NCI-H524 treated with DMSO at 0.1 percent for 48 hours (cell line): ENCODE measurements at regions not wholly inside any gene's neighbourhood (a gene's known extent, or its start where the extent isn't known, plus 50 kb on each side); places are given as distances from the start of the nearest gene placed in this dataset.
"Not testable (repeated sequence)": the region's sequence is repeated elsewhere in the genome, so short reads cannot be mapped to it uniquely, and the experiment has no call there.

Source experiments
- DNase-seq: peaks from one replicate; lab custom pipeline; 2025; lab: John Stamatoyannopoulos, UW

GRCh38 chr6:137933696-137934095 lies 66.6 kb downstream of the TNFAIP3 start:
- no peak for DNase-seq

DNA sequence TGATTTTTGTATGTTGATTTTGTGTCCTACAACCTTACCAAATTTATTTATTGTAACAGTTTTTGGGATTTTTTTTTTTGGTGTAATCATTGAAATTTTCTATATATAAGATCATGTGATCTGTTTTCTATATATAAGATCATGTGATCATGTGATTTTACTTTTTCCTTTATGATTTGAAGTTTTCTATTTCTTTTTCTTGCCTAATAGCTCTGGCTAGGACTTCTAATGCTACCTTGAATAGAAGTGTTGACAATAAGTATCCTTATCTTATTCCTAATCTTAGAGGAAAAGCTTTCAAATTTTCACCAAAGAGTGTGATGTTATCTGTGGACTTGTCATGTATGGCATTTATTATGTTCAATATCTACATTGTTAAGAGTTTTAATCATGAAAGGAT lies 69.7 kb downstream of the TNFAIP3 start:
- DNase-seq: no peak

DNA sequence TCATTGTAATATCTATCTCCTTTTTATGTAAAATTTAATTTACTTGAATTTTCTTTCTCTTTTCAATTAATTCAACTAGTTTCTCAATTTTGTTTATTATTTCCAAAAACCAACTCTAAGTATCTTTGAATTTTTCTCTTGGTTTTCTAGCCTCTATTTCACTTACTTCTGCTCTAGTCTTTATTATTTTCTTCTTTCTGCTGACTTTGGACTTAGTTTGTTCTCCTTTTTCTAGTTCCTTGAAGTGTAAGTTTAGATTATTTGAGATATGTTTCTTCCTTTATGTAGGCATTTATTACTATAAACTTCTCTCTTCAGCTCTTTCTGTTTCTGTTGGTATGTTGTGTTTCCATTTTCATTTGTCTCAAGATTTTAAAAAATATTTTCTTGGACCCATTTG lies 70.8 kb downstream of the TNFAIP3 start:
- DNase-seq: no peak

- DNase-seq: no peak
These were observed 71.8 kb downstream of the TNFAIP3 start for GRCh38 chr6:137938770-137939379.

GRCh38 chr6:137941995-137942394 lies 74.9 kb downstream of the TNFAIP3 start:
- DNase-seq: no peak

DNA sequence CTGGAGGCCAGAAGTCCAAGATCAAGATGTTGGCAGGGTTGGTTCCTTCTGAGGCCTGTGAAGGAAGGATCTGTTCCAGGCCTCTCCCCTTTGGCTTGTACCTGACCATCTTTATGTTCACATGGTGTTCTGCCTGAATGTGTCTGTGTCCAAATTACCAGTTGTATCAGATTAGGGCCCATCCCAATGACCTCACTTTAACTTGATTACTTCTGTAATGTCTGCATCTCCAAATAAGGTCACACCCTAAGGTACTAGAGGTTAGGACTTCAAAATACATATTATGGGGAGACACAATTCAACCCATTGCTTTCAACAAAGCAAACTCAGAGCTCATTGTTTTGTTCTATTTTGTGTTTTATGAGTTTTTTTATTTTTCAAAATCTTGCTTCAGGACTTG lies 75.7 kb downstream of the TNFAIP3 start:
- no peak for DNase-seq

- DNase-seq: not testable (repeated sequence)
These were observed 77.3 kb downstream of the TNFAIP3 start for GRCh38 chr6:137944381-137944780.

DNA sequence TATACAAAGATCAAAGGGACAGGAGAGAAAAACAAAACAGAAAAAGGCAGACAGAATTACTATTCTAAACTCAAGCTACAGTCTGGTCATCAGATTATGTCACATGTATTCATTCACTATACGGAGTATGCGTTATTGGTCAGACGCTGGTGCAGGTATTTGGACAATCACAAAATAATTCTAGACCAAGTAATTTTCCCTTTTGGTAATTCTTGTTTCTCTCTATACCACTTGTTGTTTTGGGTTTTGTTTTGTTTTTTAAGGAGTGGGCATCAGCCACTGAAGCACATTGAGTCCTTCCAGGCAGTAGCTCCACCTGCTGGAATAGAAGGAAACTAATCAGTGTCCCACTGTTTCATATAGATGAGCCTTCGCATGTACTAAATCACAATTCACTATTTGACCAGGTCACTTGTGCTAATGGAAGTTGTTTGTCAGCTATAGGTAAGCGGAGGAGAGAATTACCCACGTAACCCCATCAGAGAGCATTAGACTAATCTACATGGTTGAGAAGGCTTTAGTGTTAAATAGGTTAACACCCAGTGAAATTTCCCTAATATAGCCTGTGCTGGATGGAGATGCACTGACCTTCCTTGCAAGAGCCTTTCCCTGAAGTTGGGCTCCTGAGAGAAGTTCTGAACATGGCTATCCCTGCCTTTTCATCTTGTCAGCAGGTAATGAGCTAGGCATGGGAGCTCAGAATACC lies 77.9 kb downstream of the TNFAIP3 start:
- no peak for DNase-seq

DNA sequence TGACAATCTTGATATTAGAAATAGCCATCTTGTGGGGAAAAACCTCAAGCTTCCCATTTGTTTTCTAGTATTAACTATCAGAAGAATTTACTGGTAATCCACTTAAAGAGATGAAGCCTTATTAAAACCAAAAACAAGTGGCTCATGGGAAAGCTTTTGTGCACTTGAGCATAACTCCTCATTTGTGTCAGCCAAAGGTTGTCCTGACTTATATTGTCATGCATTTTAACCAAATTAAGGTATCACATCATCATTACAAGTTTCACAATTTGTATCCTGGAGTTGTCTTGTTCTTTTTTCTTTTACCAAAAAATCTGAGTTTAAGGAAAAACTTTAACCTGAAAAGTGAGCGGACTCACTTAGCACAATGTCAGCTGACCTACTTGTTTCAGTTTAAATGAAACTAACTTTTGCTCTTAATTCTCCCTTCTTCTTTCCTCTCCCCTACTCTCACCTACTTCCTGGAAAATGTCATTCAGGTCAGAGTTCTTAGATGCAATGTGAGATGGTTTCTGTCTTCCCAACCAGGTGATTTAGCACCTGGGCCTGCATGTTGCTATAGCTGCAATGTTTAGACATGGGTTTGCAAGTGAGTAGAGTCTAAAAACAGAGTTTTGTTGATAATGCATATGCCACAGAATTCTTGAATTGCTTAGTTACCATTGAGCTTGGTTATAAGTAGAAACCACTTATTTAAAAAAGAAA lies 82.8 kb downstream of the TNFAIP3 start:
- no peak for DNase-seq

GRCh38 chr6:137950581-137950980 lies 83.5 kb downstream of the TNFAIP3 start:
- DNase-seq: no peak

DNA sequence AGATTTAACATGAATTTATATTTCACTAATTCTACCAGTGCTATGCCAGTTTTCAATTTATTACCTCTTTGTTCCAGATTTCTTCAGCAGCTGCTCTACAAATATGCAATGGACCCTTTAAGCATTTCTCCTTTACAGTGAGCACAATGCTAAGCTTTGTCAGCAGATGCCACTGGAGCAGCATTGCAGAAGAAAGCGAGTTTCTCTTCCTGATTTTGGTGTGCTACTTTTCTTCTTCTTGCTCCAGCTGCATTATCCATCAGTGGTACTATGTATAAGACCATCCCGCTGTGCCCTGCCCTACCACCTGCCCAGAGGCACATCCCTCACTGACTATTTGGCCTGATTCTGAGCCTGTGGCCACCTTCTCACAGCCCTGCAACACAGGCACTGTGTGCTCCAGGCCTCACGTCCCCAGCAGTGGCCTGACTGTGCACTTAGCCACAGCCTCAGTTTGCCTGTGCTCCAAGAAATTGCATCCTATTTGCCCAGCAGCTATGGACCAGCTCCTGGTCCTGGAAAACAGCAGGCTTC lies 84.1 kb downstream of the TNFAIP3 start:
- DNase-seq: no peak

DNA sequence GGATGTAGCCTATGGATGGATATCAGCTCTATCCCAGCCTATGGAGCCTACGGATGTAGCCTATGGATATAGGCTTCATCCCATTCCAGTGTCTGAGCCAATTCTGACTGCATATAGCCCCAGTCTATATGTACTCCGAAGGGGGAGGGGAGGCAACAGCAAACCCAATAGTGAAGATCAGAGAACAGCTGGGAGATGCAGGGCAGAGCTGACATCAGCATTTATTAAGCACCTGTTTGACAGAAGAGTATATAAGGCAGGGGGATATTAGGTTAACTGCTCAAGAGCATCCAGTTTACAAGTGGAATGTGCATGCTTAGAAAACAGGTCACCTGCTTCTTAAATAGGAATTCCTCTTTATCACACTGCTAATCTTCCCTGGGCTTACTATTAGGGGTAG lies 85.2 kb downstream of the TNFAIP3 start:
- DNase-seq: peak; percentile 14

DNA sequence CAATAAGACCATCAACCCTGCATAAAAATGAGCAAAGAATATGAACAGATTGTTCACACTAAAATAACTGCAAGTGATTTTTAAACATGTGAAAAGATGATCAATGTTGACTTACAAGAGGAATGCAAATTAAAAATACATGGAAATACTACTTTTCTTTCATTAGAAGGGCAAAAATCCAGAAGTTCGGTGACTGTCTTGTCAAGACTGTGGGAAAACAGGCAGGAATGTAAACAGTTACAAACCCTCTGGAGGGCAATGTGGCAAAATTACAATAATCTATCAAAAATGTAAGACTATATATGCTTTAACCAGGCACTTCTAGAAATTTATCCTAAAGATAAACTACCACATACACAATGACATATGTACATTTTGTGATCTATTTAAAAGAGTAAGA lies 86.7 kb downstream of the TNFAIP3 start:
- no peak for DNase-seq

GRCh38 chr6:137954253-137954652 lies 87.2 kb downstream of the TNFAIP3 start:
- no peak for DNase-seq

GRCh38 chr6:137956098-137956488 lies 89.0 kb downstream of the TNFAIP3 start:
- DNase-seq: no peak

GRCh38 chr6:137957471-137957870 lies 90.4 kb downstream of the TNFAIP3 start:
- DNase-seq: no peak

GRCh38 chr6:137958811-137959565 lies 91.9 kb downstream of the TNFAIP3 start:
- no peak for DNase-seq

DNA sequence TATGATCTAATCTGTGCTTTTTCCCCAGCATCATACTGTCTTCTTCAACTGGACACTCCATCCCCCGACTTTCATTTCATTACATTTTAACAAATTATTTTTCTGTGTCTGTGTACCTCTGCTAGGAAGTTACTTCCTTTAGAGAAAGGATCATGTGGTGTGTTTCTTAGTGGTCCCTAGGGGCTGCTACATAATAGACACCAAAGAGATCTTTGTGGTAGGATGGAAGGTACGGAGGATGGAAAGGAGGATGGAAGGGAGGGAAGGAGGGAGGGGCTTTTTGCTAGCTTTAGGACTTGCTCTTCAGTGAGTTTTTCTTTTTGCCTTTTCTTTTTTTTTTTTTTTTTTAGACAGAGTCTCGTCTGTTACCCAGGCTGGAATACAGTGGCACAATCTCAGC lies 95.7 kb downstream of the TNFAIP3 start:
- DNase-seq: no peak

- DNase-seq: no peak
These were observed 97.8 kb downstream of the TNFAIP3 start for GRCh38 chr6:137964876-137965275.

DNA sequence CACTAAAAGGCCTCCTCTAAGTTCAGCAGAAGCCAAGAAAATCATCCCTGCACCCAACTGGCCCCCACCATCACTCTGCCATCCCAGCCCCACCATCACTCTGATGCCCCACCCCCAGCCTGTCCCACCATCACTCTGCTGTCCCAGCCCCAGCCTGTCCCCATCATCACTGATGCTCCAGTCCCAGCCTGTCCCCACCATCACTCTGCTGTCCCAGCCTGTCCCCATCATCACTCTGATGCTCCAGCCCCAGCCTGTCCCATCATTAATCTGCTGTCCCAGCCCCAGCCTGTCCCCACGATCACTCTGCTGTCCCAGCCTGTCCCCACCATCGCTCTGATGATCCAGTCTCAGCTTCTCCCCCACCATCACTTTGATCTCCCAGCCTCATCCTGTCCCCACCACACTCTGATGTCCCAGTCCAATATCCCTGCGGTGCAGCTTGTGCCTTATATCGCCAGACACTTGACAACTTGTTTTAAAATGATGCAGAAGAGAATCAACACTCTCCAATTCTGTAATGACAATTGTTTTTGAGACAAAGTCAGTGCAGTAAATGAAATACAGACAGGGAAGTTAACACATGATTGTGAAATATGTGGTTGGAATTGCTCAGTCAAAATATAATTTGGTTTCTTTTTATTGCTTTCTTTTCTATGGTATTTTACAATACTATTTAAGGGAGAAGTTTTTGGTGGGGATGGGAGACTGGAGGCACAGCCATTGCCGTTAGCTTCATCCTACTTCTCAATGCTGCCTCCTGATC lies 100.8 kb downstream of the TNFAIP3 start:
- no peak for DNase-seq

DNA sequence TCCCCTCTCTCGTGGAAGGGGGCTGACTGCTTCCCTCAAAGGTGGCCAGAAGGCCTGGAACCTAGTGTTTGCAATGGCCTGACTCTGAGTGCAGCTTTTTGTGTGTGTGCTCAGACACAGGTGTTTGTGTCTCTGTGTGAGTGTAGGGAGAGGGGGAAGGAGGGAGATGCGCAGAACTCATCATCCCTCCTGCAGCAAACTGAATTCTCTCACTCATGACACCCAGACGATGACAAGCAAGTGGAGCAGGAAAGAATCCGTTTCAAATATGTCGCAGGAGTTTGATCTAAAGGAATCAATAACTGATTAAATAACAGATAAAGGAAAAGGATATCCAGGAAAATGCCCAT lies 101.4 kb downstream of the TNFAIP3 start:
- no peak for DNase-seq

GRCh38 chr6:137968901-137969300 lies 101.8 kb downstream of the TNFAIP3 start:
- DNase-seq: no peak
